NCI-H2081 (cell line): ENCODE measurements at regions not wholly inside any gene's neighbourhood (a gene's known extent, or its start where the extent isn't known, plus 50 kb on each side); places are given as distances from the start of the nearest gene placed in this dataset.
A peak's percentile ranks its signal among the peaks of the same experiment; 100 is the strongest.

Experiments
- DNase-seq, 2 experiments: peaks; one replicate each; lab custom pipeline; 2025; lab: John Stamatoyannopoulos, UW

DNA sequence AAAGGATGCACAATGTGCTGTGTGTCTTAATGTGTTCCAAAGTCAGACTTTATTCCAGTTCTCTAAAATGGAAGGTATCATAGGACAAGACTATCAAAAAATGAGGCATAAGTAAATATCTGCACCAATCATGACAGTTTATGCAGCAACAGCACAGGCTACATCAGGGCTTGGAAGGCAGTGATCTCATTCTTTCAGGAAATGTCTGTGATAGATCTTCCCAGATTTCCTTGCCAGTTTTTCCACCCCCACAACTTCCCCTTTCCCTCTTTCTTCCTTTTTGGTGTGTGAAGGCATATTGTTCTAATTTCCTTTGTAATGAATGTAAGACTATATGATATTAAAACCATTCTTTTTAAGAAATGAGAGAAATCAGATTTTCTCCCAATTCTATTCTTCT is 326.7 kb downstream of the ATP23 start:
- DNase-seq, result no peak

DNA sequence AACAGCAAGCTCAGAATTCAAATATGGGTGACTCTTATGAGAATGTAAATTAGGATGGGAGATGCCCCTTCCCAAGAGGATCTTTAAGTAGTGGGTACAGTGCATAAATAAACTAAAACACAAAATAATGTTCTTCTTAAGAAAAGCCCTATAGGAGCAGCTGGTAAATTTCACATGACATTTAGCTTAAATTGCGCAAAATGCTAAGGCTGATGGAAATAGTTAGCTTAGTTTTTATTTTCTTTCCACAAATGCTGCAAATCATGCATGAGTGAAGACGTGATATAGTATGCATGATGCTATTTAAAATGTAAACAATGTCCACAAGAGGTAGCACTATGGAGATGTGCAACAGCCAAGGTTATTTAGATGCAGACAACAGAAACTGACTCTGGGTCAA is 328.1 kb downstream of the ATP23 start:
- DNase-seq, result no peak

DNA sequence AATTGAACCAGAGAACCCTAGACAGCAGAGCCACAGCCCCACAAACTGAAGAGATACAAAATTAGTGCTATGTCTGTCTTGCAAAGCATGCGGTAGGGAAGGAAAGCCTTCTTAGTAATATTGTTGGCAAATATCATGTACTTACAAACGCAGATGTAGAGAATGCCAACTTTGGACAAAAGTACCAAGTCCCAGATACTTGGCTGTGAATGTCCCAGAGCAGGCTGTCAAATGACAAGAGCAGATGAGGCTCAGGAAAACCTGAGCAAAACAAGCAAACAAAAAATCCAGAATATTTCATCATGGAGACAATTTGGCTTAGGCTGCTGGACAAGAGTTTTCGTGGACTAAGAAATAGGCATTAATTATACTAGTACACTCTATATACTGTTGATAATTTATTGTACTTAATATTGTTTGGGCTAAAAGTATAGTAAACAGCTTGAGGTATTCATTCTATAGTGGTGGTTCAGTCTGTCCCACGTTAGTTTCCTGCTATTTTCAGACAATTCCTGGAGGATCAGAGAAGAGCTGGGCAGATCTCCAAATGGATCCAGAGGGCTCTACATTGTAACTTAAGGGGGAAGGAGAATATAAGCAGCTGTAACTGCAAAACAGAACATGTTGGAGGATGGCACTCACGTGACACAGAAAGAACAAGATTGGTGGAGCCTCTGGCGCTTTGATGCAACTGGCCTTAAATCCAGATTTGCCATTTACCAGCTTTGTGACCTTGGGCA is 329.8 kb downstream of the ATP23 start:
- no peak for DNase-seq

DNA sequence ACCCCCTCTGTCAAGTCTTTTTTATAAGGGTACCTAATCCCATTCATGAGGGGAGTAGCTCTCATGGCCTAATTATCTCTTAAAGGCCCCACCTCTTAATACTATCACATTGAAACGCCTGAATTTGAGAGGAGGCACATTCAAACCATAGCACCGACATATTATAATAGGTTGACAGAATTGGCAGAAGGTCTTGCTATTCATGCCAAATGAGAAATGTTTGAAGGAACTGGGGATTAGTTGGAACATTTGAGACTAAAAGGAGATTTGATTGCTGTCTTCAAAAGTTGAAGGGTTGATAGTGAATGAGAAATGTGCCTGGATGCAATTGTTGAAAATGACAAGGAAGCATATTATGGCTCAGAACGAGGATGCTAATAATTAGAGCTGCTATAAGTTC is 331.1 kb downstream of the ATP23 start:
- no peak for DNase-seq

DNA sequence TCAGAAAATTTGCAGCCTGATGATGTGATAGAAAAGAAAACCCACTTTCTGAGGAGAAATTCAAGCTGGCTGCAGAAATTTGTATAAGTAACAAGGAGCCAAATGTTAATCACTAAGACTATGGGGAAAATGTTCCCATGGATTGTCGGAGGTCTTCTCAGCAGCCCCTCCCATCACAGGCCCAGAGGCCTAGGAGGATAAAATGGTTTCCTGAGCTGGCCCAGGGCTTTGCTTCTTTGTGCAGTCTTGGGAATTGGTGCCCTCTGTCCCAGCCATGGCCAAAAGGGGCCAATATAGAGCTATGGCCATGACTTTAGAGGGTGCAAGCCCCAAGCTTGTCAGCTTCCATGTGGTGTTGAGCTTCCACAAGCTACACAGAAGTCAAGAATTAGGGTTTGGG is 335.9 kb downstream of the ATP23 start:
- DNase-seq, result no peak

DNA sequence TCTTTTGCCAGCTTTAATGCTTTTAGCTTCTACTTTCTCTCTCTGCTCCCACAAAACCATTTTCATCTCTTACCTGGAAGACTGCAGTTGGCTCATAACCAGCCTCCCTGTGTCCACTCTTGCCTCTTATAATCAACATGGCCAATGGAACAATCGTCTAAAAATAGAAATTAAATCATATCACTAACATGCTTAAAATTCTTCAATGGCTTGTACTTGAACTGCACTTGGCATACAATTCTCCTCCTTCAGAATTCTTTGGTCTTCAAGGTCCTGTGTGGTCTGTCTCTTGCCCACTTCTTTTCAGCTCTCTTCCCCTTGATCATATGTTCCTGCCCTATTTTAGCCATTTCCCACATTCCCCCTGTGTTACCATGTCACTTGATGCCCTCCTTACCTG is 342.2 kb downstream of the ATP23 start:
- no peak for DNase-seq

DNA sequence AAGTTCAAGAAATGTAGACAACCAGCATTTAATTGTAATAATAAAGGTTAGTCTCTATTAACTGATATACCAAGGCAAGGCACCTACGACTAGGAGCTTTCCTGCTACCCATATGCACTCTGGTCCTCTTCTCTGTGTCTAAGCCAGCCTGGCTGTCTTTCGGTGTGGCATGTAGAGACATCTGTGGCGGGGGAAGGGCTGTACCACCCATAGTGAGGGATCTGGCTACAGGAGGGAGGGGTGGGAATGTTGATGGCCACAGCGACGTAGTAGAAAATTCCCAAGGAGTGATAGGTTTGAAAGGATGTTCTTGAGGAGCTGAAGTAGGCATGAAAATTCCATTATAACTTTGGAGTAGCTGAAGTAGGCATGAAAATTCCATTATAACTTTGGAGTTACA is 344.2 kb downstream of the ATP23 start:
- DNase-seq, result no peak

DNA sequence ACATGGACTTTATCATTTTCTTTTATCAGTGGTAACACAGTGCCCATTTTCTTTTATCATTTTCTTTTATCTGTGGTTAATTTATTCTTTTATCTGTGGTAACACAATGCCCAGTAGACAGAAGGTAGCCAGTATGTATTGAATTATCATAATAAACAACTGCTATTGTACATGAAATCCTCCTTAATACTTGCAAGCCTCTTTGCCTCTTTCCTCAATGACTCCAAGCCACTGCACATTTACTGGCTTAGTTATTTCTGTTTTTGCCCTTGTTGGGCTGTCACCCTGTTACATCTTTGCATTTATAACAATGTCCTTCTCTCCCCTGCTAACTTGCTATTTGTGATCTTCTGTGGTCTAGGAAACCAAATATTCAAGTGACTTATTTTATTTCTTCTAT is 345.0 kb downstream of the ATP23 start:
- DNase-seq, result no peak

DNA sequence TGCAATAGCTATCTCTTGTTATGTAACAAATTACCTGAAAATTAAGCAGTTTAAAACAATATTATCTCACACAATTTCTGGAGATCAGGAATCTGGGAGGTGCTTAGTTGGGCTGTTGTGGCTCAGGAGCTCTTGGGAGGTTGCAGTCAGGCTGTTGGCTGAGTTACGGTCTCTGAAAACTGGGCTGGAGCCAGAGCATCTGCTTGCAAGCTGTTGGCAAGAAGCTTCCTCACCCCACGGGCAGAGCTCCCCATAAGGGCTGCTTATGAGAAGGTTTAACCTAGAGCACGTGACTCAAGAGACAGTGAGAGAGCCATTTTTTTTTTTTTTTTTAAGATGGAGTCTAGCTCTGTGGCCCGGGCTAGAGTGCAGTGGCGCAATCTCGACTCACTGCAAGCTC is 346.8 kb downstream of the ATP23 start:
- no peak for DNase-seq

DNA sequence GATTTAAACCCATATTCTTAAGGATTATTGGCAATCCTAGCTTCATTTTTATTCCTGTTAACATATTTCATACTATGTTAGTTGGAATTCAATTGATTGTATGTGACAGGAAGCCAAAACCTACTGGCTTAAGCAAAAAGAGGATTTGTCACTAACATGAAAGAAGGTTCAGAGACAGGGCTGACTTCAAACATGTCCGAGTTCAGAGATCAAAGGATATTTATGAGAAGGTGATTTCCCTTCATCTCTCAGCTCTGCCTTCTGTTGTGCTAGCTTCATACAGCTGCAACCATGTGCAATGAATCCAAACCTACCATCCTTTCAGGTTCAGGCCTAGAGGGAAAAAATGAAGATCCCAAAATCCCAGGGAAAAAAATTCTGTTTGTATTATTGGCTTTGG is 349.7 kb downstream of the ATP23 start:
- DNase-seq, result no peak

DNA sequence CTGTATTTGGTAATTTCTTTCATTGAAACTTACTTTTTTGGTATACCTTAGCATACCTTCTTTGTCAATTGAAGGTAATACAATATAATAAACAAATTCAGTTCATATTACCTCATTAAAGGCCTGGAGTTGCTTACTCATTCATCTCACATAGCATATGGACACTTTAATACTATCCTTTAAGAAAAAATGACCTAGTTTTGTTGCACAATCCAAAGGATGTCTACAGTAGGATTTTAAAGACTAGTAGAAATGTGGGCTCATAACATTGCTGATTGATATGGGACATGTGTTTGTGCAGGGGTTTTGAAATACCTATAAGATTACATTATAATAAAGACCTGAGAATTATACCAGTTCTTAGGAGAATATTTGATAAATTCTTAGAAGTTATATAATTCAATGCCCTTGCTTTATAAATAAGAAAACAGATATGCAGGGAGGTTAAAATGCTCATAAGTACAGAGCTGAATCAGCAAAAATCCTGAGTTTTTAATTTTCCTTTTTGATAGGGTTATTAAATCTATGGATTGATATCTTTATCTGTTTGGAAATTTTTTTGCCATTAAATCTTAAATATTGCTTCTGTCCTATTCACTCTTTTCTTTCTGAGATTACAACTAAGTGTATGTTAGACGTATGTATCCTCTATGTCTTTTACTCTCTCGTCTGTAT is 352.1 kb downstream of the ATP23 start:
- DNase-seq, result no peak

DNA sequence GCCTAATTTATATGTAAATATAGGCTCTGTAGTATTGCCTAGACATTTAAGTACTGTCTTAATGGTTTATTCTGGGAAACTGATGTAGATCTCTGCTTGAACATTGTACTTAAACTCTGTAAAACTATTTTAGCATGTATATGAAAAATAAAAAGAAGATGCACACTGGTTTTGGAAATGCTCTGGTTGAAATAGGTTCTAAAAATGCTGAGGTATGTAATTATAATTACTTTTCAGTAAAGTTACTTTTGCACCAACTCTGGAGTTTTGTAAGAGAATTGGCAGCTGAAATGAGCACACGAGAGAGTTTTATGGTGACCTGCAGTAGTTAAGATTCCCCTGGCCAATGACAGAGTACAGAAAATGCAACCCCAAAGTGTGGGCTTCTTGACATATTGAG is 353.9 kb downstream of the ATP23 start:
- DNase-seq, result no peak

DNA sequence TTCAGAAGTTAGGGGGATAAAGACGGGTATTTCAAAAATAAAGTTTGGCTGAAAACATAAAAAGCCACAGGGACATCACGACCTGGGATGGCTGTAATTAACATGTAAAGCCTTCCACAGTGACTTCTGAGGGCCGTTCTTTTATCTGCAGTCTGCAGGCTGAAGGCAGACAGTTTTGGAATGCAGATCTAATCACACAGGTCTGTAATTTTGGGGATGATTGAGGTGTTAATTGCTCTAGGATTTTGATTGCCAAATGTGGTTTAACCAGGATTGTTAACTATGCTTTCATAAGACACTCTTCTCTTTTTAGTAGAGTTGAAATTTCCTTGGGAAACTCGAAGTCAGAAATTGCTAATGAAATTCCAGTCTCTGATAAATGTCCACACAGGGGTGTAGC is 355.5 kb downstream of the ATP23 start:
- DNase-seq, result no peak

DNA sequence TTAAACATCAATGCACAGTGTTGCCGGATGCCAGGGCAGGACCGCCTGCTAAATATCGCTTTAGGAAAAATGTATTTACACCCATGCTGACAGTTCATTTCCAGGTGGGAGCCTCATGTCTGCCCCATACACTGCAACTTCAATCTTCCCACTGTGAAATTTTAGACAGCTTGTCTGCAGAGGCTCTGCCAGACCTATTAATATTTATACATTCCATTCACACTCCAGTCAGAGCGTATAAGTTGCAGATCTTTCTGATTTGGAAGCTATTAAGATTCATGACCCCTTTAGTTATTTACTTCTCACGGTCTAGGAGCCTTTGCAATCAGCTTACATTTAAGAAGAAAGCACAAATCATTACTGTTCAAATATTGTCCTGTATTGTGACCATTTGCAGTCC is 357.4 kb downstream of the ATP23 start:
- no peak for DNase-seq

DNA sequence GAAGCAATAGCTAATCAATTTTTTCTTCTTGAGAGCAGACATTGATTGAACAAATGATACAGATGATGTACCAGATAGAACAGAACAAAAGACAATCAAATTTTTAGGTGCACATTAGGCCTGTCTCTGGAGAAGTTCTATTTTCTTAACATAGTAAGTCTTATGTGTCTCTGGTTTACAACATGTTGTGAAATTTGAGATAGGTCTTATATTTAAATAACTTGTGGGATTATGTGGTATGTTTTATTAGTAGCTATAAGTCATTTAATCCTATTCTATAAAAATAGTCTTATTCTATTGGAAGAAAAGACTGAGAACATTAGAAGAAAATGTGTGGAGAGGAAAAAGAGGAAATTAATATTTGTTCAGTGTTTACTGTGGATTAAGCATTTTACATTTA is 358.0 kb downstream of the ATP23 start:
- no peak for DNase-seq

DNA sequence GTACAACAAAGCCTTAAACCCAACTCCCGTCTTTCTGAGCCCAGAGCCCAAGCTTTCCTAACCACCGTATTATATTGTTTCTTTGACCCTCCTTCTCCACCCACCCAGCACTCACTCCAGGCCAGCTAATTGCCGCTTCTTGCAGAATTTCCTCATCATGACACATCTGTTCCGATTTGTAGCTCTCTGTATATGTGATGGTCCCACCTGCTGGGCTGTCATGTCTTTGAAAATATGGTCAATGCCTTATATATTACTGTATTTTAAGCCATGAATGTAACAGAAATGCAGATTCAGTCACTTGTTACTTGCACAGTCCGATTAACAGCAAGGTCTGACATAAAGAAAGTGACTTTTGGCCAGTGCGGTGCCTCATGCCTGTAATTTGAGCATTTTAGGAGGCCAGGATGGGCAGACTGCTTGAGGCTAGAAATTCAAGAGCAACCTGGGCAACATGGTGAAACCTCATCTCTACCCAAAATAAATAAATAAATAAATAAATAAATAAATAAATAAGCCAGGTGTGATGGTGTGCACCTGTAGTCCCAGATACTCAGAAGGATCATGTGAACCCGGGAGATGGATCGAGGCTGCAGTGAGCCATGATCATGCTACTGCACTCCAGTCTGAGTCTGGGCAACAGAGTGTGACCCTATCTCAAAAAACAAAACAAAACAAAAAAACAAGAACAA is 359.8 kb downstream of the ATP23 start:
- no peak for DNase-seq

DNA sequence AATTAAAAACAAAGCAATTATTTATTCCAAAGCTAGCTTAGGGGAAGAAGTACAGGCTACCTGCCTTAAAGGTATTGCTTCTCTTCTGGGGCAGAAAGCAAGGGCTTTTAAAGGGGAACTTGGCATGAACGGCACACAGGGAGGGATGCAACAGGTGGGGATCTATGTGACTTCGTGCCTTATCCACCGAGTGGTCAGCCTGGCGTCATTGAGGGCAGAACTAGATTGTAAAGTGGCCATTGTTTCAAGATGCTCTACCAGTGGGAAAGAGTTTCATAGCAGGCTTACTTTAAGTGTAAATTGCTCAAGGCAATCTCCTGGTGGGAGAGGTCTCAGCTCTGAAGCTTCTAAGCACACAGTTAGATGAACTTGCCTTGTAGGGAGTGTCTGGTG is 360.4 kb downstream of the ATP23 start:
- DNase-seq, result no peak

DNA sequence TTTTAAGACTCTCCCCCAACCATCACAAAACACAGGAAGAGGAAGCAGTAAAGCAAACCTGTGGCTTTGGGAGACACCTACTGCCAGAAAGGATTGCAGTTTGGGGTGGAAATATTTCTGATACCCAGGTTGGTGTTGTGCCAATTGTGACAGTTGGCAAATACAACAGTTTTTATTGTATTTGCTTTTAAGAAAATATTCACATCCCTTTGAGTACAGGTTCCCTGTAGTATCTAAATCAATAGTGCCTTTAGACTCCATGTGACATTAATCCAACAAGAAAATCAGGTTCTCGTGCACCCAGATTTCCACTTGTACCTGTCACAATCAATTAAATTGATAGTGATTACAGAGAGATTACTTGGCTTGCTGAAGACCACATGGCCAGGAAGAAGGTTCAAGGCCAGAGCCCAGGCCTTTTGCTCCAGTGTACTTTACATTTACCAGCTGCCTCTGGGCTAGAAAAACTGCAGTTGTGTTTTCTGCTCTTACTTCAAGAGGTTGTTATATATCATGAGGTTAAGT is 361.2 kb downstream of the ATP23 start:
- DNase-seq, result peak; percentile 35 to 77

DNA sequence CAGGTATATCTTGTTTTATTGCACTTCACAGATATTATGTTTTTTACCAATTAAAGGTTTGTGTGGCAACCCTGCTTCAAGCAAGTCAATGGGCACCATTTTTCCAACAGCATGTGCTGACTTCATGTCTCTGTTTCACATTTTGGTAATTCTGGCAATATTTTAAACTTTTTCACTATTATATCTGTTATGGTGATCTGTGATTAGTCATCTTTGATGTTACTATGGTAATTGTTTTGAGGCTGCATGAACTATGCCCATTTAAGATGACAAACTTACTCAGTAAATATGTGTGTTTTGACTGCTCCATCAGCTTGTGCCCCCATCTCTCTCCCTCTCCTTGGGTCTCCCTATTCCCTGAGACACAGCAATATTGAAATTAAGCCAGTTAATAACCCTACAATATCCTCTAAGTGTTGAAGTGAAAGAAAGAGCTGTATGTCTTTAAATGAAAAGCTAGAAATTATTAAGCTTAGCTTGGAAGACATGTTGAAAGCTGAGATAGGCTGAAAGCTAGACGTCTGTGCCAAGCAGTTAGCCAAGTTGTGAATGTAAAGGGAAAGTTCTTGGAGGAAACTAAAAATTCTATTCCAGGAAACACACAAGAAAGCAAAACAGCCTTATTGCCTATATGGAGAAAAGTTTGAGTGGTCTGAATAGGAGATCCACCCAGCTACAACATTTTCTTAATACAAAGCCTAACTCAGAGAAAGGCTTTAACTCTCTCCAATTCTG is 365.1 kb downstream of the ATP23 start:
- no peak for DNase-seq

DNA sequence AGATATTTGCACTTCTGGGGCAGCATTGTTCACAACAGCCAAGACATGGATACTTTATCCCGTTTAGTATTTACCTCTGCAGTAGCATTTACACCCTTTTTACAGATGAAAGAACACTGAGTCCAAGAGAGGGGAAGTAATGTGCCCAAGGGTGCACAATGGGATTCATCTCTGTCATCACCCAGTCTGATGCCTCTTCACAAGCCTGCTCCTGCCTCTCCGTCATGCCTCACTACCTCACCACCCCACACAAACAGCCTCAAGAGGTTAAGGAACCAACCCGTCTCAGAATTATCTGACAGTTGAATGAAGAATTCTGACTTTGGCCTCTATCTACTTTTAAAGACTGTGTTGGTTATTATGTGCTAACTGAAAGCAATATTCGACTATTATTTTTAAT is 368.4 kb downstream of the ATP23 start:
- DNase-seq, result no peak

DNA sequence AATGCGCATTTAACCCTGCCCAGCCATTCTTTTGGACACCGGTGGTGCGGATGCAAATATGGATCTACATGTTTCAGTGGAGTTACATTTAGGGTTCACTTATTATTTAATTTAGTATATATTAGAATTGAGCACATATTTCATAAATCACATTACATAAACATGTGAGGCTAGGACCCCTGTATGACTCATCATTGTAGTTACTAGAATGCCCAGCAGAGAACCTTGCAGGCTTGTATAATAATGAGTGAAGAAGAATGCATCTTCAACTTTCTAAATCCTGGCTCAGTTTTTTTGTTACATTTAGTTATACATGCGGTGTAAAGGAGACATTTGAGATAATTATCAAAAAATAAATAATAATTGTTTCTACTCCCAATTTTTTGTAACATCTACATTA is 369.0 kb downstream of the ATP23 start:
- no peak for DNase-seq

DNA sequence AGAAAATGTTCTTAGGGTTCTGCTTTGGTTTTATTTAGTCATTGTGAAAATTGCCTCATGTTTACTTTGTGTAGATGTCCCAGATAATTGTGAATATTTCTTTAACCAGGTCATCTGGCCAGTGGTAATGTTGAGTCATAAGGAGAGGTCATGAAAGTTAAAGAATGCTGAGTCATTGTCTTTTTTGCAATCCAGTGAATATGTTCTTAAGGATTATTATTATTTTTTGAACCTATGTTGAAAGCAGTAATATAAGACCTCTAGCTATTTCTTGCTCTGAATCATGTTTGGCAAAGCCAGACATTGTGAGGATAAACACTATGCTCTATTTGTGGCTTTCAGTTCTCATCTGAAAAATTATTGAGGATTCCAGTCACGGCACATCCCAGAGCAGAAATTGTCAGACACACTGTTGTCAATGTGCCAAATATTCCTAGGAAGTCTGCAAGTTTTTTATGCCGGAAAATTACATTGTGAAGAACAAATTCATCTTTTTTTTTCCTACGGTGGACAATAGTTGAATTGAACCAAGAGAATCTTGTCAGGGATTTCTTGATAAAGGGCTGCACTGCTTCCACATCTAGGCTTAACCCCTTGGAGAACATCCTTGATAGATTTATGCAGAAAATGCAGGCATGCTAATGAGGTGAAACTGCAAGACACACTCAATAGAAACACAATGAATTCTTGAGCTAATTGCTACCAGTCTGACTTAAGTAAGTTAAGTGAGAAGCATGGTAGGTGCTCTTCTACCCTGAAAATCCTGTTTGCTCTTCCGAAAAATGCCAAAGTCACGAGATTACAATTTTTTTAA is 369.6 kb downstream of the ATP23 start:
- no peak for DNase-seq
